ENCODE measurements at regions not wholly inside any gene's neighbourhood (a gene's known extent, or its start where the extent isn't known, plus 50 kb on each side); places are given as distances from the start of the nearest gene placed in this dataset.

DNA sequence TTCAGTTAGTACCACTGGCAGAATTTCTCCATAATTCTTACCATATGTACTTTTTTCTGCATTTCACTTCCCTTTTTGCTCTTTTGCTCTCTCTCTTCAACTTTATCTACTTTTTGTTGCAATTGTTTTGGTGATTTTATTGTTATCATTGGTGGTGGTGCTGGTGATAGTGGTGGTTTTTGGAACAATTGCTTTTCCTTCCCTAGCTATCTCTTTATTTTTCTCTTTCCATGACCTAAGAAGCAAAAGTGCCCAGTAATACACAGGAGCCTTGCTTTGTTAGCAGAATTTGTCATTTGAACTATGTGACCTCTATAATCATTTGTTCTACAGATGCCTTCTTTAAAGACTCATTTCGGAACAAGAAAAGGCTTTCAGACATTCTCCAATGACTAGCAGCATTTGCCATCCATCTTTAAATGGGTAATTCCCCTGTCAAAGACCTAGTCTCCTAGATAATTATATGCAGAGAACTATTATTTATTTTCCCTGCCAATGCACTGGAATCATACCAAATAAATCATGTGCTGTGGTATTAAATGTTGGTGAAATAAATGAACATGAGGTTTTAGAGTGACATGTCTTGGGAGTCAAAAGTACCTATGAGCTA, 154.5 kb downstream of the GASK1B start:
- no peak for DNase-seq
- intact Hi-C loops (cut with DNase I): no loop called here

DNA sequence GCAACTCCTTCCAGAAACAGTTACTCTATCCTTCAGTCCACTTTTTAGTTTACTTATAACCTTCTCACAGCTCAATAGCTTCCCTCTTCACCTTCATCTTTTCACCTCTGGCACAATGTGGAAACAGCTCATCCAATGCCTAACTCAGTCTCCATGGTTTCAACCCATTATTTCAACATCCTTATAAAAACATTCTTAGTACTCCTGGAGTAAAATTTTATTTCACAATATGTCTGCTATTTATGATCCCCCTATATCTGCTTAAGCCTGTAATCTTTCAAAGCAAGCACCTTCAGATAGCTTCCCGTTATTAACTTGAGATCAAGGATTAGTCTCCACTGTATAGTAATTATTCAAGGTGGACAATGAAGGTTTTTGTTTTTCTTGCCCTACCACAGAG, 156.3 kb downstream of the GASK1B start:
- intact Hi-C loops (cut with DNase I): no loop called here
- no peak for DNase-seq

DNA sequence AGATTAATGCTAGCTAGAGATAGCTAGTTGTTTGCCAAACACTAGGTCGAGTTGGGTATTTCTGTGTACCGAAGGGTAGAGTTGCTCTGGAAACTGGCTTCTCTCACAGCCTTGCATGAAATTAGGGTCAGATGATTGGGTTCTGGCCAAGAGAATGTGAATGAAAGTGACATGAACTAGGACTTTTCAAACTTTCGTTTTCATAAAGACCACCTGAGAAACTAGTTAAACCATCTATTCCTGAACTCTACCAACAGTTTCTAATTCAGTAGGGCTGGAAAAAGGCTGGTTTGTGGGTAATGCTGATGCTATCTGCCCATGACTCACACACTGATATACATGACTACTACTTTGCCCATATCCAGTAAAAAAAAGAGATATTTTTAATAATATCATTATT, 157.6 kb downstream of the GASK1B start:
- intact Hi-C loops (cut with DNase I): no loop called here
- peak in 1 of 42 donors; percentile 13 for DNase-seq

GRCh38 chr4:158013858-158014257, 159.0 kb downstream of the GASK1B start:
- intact Hi-C loops (cut with DNase I): no loop called here
- DNase-seq: no peak

DNA sequence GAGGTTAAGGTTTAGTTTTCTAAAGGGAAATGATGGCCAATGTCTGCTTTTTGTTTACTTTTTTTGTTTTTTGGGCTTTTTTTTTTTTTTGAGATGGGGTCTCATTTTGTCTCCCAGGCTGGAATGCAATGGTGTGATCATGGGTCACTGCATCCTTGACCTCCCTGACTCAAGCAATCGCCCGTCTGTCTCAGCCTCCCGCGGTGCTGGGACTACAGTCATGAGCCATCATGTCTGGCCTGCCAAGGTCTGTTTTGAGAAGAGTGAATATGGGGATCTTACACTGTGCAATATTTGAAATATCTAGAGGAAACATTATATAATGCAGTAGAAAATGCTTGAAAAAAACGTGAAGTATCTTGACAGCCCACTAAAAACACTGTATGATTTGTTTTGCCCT, 162.5 kb downstream of the GASK1B start:
- no peak for DNase-seq
- intact Hi-C loops (cut with DNase I): no loop called here

DNA sequence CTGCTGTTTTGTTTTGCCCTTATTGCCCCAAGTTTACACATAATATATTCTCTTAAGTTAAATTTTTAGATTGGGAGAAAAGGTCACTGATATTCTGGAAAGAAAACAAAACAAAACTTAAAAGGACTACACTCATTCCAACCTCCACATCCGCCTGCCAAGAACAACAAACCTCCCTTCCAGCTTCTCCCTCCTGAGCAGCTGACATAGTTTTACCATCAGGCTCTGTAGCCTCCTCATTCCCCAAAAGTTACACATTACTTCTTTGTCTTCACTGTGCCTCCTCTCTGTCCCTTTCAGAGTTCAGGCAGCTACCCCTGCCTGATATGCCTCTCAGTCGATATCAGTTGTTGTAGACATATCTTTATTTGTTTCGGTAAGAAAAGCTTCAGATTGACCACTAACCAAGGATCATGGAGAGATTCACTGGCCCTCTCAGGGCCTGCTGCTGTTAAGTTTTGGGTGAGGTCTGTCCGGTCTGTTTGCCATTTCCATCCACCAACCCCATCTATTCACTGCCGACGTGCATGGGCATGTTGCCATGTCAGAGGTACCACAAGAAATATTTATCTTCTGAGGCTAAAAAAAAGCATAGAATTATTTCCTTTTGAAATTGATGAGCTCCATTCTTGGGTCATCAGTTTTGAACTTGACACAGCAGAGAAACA, 164.1 kb downstream of the GASK1B start:
- DNase-seq: no peak
- intact Hi-C loops (cut with DNase I): no loop called here

GRCh38 chr4:158007566-158007965, 165.3 kb downstream of the GASK1B start:
- no peak for DNase-seq
- intact Hi-C loops (cut with DNase I): no loop called here

DNA sequence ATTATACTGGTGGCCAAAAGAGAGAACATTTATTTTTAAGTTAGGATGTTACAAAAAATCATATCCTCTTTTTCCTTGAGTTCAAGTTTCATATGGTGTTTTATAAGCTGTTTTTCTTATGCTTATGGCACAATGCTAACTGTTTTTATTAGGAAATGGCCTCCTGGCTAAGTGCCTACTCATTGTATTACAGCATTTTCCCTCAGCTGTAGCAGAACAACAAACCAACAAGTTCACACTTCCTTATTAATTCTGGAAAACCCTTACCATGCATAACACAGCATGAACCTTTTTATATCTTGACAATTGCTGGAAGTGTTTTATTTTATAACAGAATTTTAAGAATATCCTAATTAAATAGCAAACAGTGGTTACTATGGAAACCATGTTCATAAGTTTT, 165.8 kb downstream of the GASK1B start:
- intact Hi-C loops (cut with DNase I): no loop called here

DNA sequence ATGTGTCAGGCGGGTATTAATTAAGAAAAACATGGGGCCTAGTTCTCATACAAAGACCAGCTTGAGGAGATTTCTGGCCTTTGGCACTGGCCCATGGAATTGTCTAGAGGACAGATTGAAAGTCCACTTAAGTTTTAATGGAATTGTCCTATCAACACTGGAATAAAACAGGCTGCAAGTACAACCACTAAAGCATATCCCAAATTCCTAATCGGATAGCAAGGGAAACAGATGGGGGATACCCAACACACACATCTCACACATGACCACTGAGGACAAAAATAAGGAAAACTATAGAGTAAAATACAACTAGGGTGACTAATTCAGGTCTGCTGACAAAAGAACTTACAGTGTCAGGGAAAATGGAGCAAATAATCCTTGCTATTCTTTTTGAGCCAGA, 167.8 kb downstream of the GASK1B start:
- intact Hi-C loops (cut with DNase I): no loop called here

More for the DNA sequence above, 165.8 kb downstream of the GASK1B start:
- DNase-seq: no peak

GRCh38 chr4:158004101-158004500, 168.7 kb downstream of the GASK1B start:
- intact Hi-C loops (cut with DNase I): no loop called here

More for the DNA sequence above, 167.8 kb downstream of the GASK1B start:
- DNase-seq: no peak

GRCh38 chr4:158003212-158003611, 169.6 kb downstream of the GASK1B start:
- DNase-seq: no peak
- intact Hi-C loops (cut with DNase I): no loop called here

More at GRCh38 chr4:158004101-158004500, 168.7 kb downstream of the GASK1B start:
- no peak for DNase-seq

GRCh38 chr4:158002173-158002572, 170.7 kb downstream of the GASK1B start:
- intact Hi-C loops (cut with DNase I): no loop called here
- no peak for DNase-seq

- intact Hi-C loops (cut with DNase I): no loop called here
- no peak for DNase-seq
These were observed 171.1 kb downstream of the GASK1B start for GRCh38 chr4:158001756-158002155.

GRCh38 chr4:157999723-158000122, 173.1 kb downstream of the GASK1B start:
- intact Hi-C loops (cut with DNase I): loop anchor here (10.0 kb wide), 1 partner anchor 255 kb away; no protein-coding TSS in a partner anchor

DNA sequence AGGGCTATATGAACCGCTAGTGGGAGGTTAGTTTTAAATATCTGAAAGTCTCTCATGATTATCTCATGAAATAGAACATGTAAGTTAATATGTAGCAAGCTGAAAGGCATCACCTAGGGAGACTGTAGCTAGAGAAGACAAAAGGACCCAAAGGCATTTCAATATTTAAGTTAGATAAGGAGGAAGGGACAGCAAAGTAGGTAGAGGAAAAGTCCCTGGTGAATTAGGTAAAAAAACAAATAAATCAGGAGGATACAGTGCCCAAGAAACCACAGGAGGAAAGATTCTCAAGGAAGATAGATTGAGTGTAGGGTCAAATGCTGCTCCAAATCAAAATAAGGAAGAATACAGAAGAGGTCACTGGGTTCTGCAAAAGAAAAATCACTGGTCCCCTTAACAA, 175.5 kb downstream of the GASK1B start:
- intact Hi-C loops (cut with DNase I): loop anchor here (10.0 kb wide), 1 partner anchor 258 kb away; no protein-coding TSS in a partner anchor
- DNase-seq: no peak

More at GRCh38 chr4:157999723-158000122, 173.1 kb downstream of the GASK1B start:
- DNase-seq: no peak

DNA sequence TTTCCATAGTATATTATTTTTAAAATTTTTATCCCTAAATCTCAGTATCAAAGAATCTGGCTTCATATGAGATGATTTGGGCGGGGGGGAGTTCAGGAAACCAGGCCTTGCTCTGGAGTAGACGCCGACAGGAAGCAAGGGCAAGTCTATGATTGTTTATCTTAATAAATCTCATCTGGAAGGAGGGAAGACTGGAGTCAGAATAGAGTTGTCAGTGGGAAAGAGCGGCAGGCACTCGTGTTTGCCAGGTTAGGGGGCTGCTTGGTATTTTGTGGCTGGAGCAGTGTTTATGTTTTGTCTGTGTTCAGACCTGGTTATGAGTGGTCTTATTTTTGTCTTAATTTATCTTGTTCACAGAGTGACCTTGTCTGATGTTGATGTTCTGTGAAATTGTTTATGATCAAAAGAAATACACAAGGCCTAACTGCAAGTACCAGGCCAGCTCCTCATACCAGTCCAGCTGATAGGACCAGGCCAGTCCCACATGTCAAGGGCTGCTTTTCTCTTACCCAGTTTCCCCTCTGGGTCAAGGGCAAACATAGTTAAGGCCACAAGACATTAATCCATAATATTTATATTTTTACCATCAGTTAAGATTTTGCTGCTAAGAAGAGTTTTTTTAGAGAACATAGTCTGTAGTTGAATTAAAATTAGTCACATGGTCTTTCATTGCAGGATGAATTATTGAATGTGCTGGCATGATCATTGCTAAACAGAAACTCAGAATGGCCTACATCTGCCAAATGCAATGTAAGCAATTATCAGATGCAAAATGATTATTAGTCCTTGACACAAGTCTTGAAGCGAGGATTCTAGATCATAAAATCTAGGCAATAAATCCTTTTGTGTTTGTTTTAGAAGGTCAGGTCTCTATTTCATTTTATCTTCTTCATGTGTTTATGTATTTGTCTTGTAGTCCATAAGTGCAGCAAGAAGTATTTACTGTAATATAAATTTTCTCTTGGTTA, 176.5 kb downstream of the GASK1B start:
- DNase-seq: no peak
- intact Hi-C loops (cut with DNase I): loop anchor here (10.0 kb wide), 1 partner anchor 258 kb away; no protein-coding TSS in a partner anchor

GRCh38 chr4:157994863-157995262, 178.0 kb downstream of the GASK1B start:
- intact Hi-C loops (cut with DNase I): loop anchor here (2.0 to 10.0 kb wide), 2 partner anchors 176 to 260 kb away; no protein-coding TSS in a partner anchor
- DNase-seq: no peak

- intact Hi-C loops (cut with DNase I): loop anchor here (10.0 kb wide), 1 partner anchor 262 kb away; no protein-coding TSS in a partner anchor
- DNase-seq: no peak
These were observed 179.6 kb downstream of the GASK1B start for GRCh38 chr4:157992948-157993839.
